Epithelial cell of esophagus (primary cell): ENCODE measurements at regions not wholly inside any gene's neighbourhood (a gene's known extent, or its start where the extent isn't known, plus 50 kb on each side); places are given as distances from the start of the nearest gene placed in this dataset.

Source experiments
- DNase-seq: peaks from one replicate; pipeline ENCODE4 v3.0.0; 2010; ENCODE audit warnings: low read depth
- H3K4me3 ChIP-seq: 2 replicates; pipeline ENCODE4 v1.5.1; 2011; ENCODE audit warnings: mild to moderate bottlenecking, low read length, control low read depth
- CTCF ChIP-seq: IDR thresholded peaks from 2 replicates; pipeline ENCODE4 v1.5.1; 2011; ENCODE audit warnings: low read depth, mild to moderate bottlenecking, low read length, control low read depth, inconsistent platforms; ENCODE audit not compliant: insufficient read depth; ENCODE audit errors: missing control alignments

GRCh38 chr11:133606124-133606523 is 73.8 kb upstream of the OPCML start:
- TF ChIP-seq CTCF = no peak
- no peak for DNase-seq
- no peak overlapping the region for H3K4me3 ChIP-seq

DNA sequence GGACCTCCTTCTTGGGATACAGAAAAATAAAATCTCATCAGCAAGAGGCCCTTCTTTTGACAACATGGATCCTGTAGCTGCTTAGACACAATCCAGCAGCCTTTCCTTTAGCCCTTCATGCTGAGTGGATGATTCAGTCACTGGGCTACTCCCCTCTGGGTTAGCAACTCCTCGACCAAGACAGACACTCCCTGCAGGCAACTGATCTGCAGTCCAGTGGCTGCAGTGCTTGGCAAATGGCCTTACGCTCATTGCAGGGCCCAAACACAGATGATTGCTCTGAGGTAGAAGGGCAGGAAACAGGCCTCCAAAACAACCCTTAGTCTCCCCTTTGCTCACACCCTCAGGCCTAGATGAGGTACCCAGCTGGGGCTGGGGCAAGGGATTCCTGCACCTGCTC is 73.2 kb upstream of the OPCML start:
- no peak overlapping the region for H3K4me3 ChIP-seq
- no peak for TF ChIP-seq CTCF
- DNase-seq = no peak

DNA sequence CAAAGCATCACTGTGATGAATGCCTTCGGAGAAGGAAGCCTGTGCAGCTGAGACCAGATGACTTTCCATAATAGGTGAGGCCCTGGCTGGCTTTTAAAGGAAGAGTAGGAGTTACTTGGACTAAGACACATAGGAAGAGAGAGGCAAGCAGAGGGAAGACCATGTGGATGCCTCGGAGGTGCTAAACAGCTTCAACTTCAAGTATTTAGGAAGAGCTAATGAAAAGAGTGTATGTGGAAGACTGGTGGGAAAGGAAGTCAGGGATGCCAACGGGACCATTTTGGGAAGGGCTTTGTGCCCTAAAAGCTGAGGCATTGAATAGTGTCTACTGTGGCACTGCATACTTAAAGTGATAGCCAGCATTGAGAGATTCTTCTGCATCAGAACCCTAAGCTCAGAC is 69.3 kb upstream of the OPCML start:
- no peak for DNase-seq
- H3K4me3 ChIP-seq = no peak overlapping the region
- no peak for TF ChIP-seq CTCF

- TF ChIP-seq CTCF = no peak
- DNase-seq = no peak
- H3K4me3 ChIP-seq = no peak overlapping the region
These were observed 68.5 kb upstream of the OPCML start for GRCh38 chr11:133600786-133601185.

DNA sequence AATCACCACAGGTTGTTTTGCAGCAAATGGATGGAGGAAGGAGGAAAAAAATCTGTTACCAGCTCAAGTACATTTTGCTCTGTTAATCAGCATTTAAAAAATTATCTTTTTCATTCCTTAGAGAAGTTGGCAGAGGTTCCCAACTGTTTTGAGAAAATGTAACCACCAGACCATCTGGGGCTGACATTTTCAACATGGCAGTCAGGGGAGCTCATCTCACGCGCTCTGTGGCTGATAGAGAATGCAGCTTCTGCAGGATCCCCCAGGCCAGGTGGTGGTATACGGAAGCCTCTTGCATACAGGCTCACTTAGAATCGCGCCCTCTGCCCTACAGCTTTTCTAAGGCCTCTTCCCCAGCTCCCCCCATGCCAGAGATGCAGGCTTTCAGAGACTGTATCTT is 68.0 kb upstream of the OPCML start:
- H3K4me3 ChIP-seq = no peak overlapping the region
- TF ChIP-seq CTCF = no peak

GRCh38 chr11:133598906-133599305 is 66.6 kb upstream of the OPCML start:
- no peak for DNase-seq
- no peak overlapping the region for H3K4me3 ChIP-seq
- no peak for TF ChIP-seq CTCF

More for the DNA sequence above, 68.0 kb upstream of the OPCML start:
- DNase-seq = no peak

GRCh38 chr11:133597236-133597635 is 64.9 kb upstream of the OPCML start:
- TF ChIP-seq CTCF = no peak
- H3K4me3 ChIP-seq = no peak overlapping the region
- no peak for DNase-seq
